EL (cell line): ENCODE measurements at regions not wholly inside any gene's neighbourhood (a gene's known extent, or its start where the extent isn't known, plus 50 kb on each side); places are given as distances from the start of the nearest gene placed in this dataset.

ENCODE experiments used
- DNase-seq: peaks from one replicate; pipeline ENCODE4 v3.0.0-alpha.2; 2016

DNA sequence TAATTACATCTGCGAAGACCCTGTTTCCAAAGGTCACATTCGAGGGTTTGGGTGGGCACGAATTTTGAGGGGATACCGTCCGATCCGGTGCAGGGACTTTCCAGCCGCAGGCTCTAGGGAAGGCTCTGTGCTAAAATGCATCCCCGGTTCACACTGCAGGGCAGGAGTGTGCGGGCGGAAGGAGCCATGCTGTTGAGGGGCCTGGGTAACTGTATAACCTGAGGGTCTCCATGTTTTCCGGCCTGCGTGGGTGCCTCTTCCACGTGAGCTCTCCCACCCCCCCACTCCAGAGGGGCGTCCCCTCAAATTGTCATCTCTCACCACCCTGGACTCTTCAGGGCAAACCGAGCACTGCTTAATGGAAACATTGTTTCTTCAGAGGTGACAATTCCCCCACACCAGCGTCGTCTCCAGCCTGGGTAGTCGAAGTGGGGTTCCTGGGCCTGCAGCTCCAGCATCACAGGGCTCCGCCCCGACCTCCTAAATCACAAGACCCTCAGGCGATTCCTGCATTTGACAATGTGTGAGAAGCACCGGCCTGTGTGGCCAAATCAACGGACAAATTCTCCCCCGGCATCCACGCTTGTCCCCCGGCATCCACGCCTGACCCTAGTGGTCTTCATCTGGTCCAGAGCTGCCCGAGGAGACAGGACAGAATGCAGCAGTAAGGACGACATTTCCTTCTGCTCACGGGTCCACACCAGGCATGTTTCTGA lies 51.2 kb downstream of the FOXL3 start:
- DNase-seq, result no peak

DNA sequence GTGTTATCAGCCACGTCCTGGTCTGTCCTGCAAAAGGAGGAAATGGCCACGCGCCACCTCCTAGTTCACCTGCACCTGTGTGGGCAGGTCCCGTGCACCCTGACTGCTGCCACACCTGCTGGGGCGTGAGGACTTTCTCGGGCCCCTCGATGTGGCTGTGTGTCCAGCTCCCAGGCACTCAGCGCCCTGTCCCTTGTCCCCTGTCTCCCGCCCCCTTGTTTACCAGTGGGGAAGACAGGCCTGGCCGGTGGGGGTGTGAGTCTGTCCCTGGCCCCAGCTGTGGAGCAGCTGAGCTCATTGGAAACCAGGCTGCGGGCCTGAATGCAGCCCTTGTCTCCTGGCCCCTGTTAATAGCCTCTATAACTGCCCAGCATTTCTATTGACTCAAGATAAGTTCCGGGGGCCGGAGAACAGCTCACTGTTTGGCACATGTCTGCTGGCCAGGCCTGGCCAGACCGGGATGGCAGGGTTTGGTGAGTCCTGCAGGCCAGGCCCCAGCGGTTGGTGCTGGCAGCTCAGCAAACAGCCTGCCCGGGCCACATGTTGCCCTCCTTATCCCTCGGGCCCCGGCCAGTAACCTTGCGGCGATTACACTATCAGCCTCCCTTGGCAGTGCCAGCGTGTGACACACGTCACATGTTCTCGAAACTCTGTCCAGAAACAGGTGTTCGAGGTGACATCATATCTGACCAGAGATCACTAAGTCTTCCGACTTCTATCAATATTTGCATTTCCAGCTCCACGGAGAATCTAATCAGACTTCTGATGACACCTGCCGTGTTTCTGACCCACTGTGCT lies 52.1 kb downstream of the FOXL3 start:
- no peak for DNase-seq

DNA sequence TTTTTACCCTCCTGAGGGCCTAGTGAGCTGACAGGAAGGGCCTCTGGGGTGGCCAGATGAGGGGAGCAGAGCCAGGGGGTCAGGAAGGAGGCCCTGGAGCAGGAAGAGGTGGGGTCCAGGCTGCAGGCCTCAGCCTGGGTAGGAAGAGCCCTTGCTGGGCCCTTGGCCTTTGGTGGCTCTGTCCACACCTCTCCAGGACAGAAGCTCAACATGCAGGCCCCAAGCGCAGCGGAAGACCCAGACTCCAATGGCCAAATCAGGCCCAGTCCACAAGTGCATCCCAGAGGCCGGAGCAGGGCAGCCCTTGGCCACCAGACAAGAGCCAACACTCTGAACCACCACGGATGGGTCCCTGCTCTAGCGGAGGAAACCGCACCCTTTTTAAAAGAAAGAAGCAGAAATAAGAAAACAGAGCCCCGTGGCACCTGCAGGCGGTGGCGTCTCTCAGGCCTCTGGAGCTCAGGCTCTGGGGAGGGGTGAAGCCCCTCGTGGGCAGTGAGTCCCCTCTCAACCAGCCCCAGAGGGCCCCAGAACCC lies 52.8 kb downstream of the FOXL3 start:
- DNase-seq, result no peak

DNA sequence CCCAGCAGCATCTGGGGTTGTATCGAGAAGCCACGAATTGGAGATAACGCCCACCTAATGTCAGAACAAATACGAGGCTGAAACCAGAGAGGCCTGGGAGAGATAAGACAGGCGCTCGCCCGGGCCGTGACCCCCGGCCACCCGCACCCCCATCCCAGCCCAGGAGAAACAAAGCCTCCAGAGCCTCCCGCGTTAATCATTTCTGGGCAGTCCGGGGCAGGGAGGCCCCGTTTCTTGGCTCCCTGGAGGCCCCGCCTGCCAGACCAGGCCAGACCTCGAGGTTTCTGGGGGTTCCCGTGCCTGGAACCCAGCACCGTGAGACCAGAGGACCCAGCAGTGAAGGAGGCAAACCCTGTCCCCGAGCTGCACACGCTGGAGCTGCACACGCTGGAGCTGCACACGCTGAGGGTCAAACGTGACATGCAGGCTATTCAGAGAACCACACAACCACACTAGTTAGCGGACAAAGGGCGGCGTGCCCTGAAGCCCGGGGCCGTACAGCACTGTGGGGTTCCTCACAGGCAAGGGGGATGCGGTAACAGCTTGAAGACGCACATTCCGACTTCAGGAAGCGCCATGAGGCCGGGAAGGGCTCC lies 53.4 kb downstream of the FOXL3 start:
- DNase-seq, result no peak

DNA sequence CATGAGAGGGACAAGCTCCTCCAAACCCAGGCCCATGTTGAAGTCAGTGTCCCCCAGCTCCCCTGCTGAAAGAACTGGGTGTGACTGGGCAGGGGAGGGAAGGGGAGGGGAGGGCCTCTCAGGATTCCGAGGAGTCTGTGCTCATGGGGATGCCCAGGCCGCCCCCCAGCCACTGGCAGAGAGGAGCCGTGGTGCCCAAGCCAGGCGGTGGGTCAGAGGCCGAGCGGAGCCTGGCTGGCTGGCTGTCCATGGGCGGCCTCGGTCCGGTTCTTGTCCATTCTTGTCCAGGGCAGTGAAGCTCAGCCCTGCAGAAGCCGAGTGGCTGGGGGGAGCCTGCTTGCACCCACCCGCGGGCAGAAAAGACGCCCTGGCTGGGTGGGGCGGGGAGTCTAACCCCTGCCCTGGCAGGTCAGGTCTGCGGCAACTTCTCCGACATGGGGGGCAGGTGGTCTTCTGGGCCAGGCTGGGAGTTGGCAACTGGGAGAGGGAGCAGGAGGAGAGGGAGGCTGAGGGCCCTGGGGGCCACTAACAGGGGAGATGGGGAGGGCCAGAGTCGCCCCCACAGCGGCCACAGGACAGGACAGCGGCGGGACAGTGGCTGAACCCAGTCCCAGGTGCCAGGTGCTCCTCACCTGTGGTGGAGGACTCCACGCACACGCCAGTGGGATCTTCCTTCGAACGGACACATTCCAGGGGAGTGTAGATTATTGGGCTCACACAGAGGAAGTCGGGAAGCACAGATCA lies 54.1 kb downstream of the FOXL3 start:
- DNase-seq, result no peak

DNA sequence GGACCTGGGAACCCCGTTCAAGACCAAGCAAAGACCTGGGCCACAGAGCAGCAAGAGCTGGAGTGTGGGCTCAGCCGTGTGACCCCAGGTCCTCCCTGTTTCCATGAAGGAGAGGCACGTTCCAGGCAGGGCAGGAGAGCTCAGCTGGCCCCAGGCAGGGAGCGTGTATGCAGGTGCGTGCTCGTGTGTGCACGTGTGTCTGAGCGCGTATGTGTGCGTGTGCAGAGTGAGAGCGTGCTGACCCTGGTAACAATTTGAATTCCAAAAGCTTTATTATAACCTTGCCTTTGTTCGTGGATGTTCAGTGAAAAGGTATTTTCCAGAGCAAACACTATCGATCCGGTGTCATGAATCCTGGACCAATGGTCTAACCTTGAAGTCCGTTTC lies 54.6 kb downstream of the FOXL3 start:
- DNase-seq, result no peak

DNA sequence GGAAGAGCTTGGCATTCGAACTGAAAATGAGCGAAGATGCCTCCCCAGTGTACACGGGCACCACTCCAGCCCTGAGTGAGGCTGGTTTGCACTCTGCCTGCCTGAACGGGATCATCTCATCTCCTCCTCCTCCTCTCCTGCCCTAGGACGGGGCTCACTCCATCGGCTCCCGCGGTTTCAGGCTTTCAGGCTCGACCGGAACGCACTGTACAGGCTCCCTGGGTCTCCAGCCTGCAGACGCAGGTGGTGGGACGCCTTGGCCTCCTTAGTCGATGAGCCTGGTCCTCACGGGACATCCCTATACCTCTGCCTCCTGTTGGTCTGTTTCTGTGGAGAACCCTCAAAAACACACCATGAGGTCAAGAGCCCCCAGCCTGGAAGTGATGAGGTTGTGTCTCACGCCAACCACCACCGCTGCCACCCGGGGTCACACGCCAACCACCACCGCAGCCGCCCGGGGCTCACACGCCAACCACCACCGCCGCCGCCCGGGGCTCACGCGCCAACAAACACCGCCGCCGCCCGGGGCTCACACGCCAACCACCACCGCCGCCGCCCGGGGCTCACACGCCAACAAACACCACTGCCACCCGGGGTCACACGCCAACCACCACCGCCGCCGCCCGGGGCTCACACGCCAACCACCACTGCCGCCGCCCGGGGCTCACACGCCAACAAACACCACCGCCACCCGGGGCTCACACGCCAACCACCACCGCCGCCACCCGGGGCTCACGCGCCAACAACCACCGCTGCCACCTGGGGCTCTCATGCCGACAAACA lies 56.3 kb downstream of the FOXL3 start:
- DNase-seq, result no peak

DNA sequence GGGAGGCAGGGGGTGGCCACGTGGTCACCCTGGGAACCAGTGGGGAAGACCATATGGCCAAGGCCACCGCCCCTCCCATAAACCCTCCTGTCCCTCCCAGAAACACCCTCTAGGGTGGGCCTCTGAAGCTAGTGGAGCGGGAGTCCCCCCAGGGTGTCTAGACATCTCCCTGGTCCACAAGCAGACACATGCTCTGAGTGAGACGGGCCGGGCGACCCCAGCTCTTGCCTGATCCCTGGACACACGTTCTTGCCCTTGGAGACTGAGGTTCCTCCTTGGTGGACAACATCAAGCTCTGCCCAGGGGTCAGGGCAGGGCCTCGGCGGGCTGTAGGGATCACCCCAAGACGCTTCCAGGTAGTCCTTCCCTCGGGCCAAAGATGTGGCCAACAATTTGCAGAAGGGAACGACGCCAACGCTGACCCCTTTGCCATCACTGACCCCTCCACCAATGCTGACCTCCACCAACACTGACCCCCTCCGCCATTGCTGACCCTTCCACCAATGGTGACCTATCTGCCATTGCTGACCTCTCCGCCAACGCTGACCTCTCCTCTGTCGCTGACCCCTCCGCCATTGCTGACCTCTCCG lies 57.1 kb downstream of the FOXL3 start:
- DNase-seq, result no peak

DNA sequence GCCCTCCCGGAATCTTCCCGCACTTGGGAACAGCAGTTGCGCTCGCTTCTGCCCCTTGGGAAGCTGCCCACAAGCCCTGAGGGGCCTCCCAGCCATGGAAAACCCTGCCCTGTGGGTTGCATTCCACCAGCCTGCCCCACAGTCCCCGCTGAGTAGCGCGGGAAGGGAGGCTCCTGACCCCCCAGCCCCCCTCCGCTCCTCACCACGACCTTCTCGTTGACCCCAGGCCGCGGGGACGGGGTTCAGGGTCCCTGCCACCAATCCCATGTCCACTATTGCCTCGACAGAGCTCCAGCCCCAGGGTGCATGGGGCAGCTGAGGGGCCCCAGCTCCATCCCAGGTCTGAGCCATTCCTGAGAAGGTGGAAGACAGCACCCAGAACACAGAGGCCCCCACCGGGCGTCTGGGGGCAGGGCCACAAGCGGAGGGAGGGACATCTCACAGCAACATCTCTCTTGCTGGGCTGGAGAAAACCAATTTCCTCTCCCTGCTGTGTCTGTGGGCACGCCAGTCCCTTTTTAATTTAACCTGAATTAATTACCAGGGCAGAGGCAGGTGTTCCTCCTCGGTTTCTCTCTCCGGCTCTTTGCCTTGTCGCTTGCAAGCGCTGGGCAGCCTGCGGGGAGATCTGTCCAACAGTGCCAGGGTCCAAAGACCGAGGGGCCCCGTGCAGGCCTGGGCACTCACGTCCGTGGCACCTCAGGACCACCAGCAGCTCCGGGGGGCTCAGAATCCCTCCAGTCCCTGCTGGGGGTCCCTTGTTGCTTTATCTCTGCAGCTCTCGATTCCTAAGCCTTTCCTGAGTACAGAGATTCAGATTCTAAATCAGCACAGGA lies 57.9 kb downstream of the FOXL3 start:
- no peak for DNase-seq

DNA sequence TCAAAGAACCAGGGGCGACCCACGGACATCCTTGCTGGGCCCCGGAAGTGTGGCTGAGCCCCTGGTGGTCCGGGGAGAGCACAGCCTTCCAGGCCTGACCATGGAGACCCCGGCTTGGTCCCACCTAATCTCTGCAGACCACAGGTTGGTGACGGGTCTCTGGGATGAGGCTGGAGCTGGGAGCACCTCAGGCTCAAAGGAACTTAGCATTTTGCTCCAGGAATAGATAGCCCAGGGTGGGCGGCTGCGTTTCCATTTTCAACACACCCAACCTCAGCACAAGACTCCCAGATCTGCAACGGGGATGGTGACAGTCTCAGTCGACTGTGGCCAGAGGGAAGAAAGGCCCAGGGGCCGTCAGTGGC lies 58.5 kb downstream of the FOXL3 start:
- DNase-seq, result no peak

DNA sequence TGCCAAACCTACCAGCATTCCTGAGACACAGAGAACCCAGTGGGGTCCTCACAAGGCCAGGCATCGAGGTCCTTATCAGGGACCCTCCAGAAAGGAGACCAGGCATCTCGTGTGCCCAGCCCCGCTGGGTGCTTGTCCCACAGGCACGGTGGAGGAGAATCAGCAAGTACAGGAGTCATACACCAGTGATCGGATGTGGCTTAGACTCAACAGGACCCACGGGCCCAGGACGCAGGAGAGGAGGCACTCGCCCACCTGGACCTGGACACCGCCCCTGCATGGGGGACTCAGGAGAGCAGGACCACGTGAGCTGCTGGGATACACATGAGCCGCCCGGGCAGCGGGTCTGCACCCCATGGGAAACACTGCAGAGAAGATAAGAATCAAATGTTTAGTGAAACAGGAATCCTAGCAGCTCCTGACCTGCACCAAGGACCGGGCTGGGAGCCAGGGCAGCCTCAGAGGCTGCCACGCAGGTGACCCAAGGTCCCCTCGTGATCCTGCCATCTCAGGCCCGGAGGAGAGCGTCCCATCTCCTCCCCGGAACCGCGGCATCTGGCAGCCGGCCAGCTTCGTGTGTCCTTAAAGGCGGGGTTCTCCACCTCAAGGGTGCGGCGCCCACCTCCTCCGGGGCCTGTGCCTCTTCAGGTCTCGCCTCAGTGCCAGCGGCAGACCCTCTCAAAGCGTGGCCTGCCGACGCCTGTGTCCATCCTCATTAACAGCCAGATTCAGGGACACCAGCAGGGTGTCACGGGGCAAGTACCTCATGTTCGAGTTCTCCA lies 59.2 kb downstream of the FOXL3 start:
- DNase-seq, result no peak

DNA sequence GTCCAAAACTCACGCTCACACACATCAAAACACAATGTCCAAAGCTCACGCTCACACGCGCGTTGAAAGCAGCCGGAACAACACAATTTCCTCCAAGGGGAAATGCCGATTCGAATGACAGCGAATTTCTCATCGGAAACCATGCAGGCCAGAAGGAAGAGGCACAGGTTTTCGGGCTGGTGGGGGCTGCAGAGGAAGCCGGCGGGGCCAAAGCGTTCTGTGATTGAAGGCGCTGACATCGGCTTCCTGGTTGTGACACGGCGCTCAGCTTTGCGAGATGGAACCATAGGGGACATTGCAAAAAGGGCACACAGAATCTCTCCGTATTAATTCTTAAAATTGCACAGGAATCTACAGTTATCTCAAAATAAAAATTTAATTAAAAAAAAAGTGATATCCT lies 61.3 kb downstream of the FOXL3 start:
- DNase-seq, result no peak

DNA sequence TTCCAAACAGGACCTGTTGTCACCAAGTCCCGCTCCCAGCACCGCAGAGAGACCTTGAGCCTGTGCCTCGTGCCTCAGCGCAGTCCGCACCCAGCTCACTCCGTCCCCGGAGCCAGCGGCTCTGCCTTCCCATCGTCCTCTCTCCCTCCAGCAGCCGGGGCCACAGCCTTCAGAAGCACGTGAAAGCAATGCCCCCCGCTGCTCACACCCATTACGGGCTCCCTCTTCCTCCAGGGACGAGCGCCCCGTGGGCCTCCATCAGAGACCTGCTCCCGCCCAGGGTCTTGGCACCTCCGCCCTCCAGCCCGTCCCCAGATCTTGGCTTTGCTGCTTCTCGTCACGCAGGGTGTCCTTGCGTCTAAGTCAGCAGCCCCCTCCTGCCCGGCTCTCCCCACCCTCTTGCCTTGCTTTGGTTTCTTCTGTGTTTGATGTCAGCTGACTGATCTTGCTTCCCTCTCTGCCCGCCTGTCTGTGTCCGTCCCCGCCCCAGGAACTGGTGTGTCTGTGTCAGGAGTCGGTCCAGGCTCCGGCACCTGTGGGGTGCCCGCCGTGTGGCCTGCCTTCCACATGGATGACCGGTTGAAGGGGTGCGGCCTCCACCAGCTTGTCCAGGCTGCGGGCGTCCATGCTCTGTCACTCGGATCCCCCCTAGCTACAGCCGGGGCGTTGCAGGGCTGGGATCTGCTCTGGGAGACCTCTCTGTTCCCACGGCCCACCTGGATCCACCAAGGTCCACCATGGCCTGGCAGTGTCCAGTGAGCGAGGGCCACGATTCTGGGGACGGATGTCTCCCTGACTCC lies 61.9 kb downstream of the FOXL3 start:
- no peak for DNase-seq

DNA sequence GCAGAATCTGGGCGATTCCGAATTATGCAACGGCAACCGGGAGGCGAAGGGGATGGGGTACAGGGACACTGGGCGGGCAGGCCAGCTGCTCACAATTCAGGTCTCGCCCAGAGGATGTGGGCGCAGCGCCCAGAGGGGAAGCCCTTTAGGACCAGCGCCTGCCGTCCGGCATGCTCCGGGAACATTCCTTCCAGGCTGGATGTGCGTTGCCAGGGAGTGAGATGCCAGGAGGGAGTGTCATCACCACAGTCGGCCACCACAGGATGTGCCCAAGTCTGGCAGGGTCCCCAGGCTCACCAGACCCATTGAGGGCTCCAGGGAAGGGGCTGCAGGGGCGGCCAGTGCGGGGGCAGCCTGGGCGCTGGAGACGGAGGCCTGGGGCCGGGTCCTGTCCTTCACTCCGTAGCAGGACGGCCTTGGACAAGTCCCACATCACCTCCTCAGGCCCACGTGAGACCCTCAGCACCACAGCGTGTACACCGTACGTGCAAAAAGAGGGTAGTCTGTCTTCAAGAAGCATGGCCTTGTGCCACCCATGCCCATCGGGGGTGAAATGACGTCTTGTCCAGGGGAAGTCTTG lies 63.9 kb downstream of the FOXL3 start:
- peak; percentile 42 for DNase-seq

DNA sequence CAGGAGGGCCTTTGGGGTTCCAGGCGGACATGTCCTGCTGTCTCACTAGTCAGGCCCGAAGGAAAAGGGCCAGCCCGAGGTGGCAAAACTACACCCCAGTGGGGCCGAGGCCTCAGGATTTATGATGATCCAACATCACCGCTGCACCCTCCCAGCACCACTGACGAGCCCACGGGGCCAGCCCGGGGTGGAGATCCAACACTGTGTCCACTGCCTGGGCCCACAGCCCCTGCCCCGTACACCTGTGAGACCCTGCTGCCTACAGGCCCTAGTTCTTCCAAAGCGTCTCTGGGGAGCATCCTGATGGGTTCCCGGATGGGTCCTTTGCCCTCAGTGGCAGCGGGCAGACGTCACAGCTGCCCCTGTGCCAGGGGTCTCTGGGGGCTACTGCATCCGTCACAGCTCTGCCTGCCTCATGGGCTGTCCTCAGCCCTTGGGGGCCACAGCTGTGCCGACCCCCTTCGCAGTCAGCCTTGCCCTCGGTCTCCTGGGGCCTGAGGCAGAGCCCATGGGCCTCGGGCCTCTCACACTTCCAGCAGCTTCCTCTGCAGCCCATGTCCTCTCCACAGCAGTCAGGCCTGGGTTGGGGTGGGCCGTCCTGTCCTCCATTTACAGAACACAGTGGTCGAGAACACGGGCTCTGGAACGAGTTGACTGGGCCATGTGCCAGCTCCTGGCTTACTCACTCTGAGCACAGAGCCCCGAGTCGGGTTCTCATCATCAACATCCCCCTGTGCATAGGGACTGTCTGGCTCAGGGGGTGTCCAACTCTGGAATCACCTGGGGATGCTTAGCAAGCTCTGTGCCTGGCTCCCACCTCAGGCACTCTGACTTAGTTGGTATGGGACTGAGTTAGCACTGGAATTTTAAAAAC lies 64.9 kb downstream of the FOXL3 start:
- no peak for DNase-seq

DNA sequence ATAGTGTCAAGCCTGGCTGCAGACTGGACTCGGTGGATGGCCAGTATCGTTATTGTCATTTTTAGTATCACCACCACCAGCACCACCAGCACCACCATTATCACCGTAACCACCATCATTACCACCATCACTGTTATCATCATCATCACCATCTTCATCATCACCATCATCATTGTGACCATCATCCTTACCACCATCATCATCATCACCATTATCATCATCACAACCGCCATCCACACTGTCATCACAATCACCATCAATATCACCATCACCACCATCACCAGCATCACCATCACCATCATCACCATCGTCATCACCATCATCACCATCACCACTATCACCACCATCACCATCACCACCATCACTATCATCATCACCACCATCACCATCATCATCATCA lies 65.6 kb downstream of the FOXL3 start:
- no peak for DNase-seq

DNA sequence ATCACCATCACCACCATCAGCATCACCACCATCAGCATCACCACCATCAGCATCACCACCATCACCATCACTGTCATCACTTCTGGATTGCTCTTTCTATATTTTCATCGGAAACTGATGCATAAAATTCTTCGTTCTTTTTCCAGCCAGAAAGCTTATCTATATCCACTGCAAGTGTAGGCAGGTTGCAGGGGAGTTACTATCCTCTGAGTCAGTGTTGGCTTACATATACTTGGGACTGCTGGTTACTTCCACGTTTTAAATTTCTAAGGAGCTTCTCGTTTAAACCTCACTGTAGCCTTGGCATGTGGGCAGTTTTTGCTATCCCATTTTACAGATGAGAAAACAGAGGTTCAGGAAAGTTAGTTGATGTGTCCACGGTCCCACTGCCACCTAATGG lies 66.1 kb downstream of the FOXL3 start:
- no peak for DNase-seq
